Testis (tissue), 2 donors: ENCODE measurements at regions not wholly inside any gene's neighbourhood (a gene's known extent, or its start where the extent isn't known, plus 50 kb on each side); places are given as distances from the start of the nearest gene placed in this dataset.

ENCODE experiments used
- DNase-seq: peaks from one replicate; pipeline ENCODE4 v3.0.0-alpha.2; 2019
- H3K27ac ChIP-seq, 2 donors: fragments of 200-600 bp; sonication (generic); one replicate each; pipeline ENCODE4 v1.5.1; 2019
- H3K27me3 ChIP-seq: fragments of 200-600 bp; sonication (generic); one replicate; pipeline ENCODE4 v1.5.1; 2019
- H3K36me3 ChIP-seq: fragments of 200-600 bp; sonication (generic); one replicate; pipeline ENCODE4 v1.5.1; 2017; ENCODE audit warnings: low read depth; ENCODE audit errors: missing control alignments
- H3K4me1 ChIP-seq: fragments of 200-600 bp; sonication (generic); one replicate; pipeline ENCODE4 v1.5.1; 2019
- H3K4me3 ChIP-seq, 2 donors: fragments of 200-600 bp; sonication (generic); one replicate each; pipeline ENCODE4 v1.5.1; 2017 to 2019
- H3K9me3 ChIP-seq: fragments of 200-600 bp; sonication (generic); one replicate; pipeline ENCODE4 v1.5.1; 2017
- CTCF ChIP-seq, 3 experiments: fragments of 450-650 bp in 2 of 3; fragments of 200-600 bp in 1 of 3; sonication (generic) in 1 of 3; IDR thresholded peaks; one replicate each; pipeline ENCODE4 v1.5.1; 2016 to 2019; ENCODE audit warnings: antibody characterized with exemption in 3 of 3, mild to moderate bottlenecking in 2 of 3, moderate library complexity in 1 of 3
- POLR2A ChIP-seq: fragments of 450-650 bp; IDR thresholded peaks from one replicate; pipeline ENCODE4 v1.6.1; 2017; ENCODE audit warnings: antibody characterized with exemption, mild to moderate bottlenecking, moderate library complexity
- WGBS, 2 donors: methylation state at CpG; one replicate each; pipeline ENCODE4 v1.1.5; 2018; 5-methylcytosine and 5-hydroxymethylcytosine counted together
- intact Hi-C: fragments of 100-400 bp; cut with DNase I; formaldehyde crosslinking; loops from one replicate; pipeline ENCODE4 v1.15.1; 2023; ENCODE audit warnings: low total_unique reads
- small RNA-seq, 2 donors: library from RNA; depleted of rRNA; stranded (forward); fragments of <200 nt; gene quantifications; one replicate each; pipeline ENCODE3, GENCODE V24; 2016

GRCh38 chr9:129231022-129231739, 53.1 kb upstream of the IER5L start:
- no peaks in the 10 kb centered on the region for H3K27me3 ChIP-seq
- H3K4me1 ChIP-seq: no peaks in the 10 kb centered on the region
- no peaks in the 10 kb centered on the region for H3K9me3 ChIP-seq
- 93 to 100% methylated on average over 9 to 24 of the region's 25 CpGs for WGBS, 2 donors
- DNase-seq: no peak
- TF ChIP-seq POLR2A (no peak), CTCF (IDR thresholded peaks at IDR 0.05) (no peak)
- intact Hi-C loops: no loop called here
- no peak overlapping the region for H3K4me3 ChIP-seq
- H3K36me3 ChIP-seq: no peaks in the 10 kb centered on the region
- H3K27ac ChIP-seq: no peak overlapping the region

GRCh38 chr9:129230302-129230701, 52.2 kb upstream of the IER5L start:
- H3K4me3 ChIP-seq: no peak overlapping the region
- 50 to 100% methylated on average over 2 of the region's 2 CpGs for WGBS, 2 donors
- intact Hi-C loops: no loop called here
- H3K4me1 ChIP-seq: peaks cover 8% of the 10 kb centered on the region
- no peaks in the 10 kb centered on the region for H3K27me3 ChIP-seq
- DNase-seq: no peak
- H3K27ac ChIP-seq: no peak overlapping the region
- H3K9me3 ChIP-seq: no peaks in the 10 kb centered on the region
- H3K36me3 ChIP-seq: no peaks in the 10 kb centered on the region
- TF ChIP-seq POLR2A (no peak), CTCF (IDR thresholded peaks at IDR 0.05) (no peak)

Small RNA genes lying in the stretch of these regions (small RNA-seq; reads per million reads assigned to genes)
- 0 reads per million in 2 donors for gene AL353803.5
- 0 reads per million in 2 donors for gene RN7SL159P
